ENCODE measurements at regions not wholly inside any gene's neighbourhood (a gene's known extent, or its start where the extent isn't known, plus 50 kb on each side); places are given as distances from the start of the nearest gene placed in this dataset.

DNA sequence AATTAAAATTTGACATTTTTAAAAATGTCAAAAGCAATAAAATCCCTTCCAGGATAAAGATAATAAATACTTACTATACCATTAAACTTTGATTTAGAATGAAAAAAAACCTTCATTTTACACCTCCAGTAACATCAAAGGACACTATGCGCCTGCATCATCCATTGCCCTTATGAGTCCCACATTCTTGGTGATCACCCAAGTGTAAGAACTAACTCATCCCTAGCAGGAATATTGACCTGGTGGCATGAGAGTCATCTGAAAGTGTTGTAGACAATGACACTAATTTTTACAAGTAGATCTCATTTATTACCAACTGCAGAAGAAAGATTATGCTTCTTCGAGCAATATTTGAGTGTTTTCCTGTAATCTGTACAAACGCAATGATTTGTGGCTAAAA is 1128.9 kb downstream of the EFNB2 start:
- TF ChIP-seq, protein P1, sequence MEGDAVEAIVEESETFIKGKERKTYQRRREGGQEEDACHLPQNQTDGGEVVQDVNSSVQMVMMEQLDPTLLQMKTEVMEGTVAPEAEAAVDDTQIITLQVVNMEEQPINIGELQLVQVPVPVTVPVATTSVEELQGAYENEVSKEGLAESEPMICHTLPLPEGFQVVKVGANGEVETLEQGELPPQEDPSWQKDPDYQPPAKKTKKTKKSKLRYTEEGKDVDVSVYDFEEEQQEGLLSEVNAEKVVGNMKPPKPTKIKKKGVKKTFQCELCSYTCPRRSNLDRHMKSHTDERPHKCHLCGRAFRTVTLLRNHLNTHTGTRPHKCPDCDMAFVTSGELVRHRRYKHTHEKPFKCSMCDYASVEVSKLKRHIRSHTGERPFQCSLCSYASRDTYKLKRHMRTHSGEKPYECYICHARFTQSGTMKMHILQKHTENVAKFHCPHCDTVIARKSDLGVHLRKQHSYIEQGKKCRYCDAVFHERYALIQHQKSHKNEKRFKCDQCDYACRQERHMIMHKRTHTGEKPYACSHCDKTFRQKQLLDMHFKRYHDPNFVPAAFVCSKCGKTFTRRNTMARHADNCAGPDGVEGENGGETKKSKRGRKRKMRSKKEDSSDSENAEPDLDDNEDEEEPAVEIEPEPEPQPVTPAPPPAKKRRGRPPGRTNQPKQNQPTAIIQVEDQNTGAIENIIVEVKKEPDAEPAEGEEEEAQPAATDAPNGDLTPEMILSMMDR (IDR thresholded peaks at IDR 0.05; ENCODE audit: low read depth, low read length), result no peak
- no peak for TF ChIP-seq EZH2phosphoT487 (IDR thresholded peaks at IDR 0.05; ENCODE audit: low read depth)

Data from OCI-LY3 (cell line).